ENCODE measurements at regions not wholly inside any gene's neighbourhood (a gene's known extent, or its start where the extent isn't known, plus 50 kb on each side); places are given as distances from the start of the nearest gene placed in this dataset.

- no peak for DNase-seq (ENCODE audit: low read depth in 2 of 2)
Measured at GRCh38 chr10:34869135-34869836, 54.2 kb upstream of the PARD3 start.

GRCh38 chr10:34868589-34868988 lies 53.5 kb upstream of the PARD3 start:
- no peak for DNase-seq (ENCODE audit: low read depth in 2 of 2)

GRCh38 chr10:34866848-34867247 lies 51.8 kb upstream of the PARD3 start:
- DNase-seq (ENCODE audit: low read depth in 2 of 2), result no peak

All from stimulated activated CD4-positive, alpha-beta T cell treated with anti-CD3 and anti-CD28 coated beads, Interleukin-4, amount 100 ng/mL, for 48 hours (primary cell).